HG02642 (cell line): ENCODE measurements at regions not wholly inside any gene's neighbourhood (a gene's known extent, or its start where the extent isn't known, plus 50 kb on each side); places are given as distances from the start of the nearest gene placed in this dataset.

Source experiments
- ATAC-seq: cut with Tn5 transposase; IDR thresholded peaks from one replicate; pipeline ENCODE4 v1.9.1; 2021; ENCODE audit warnings: mild to moderate bottlenecking; ENCODE audit not compliant: unreplicated experiment, poor library complexity

DNA sequence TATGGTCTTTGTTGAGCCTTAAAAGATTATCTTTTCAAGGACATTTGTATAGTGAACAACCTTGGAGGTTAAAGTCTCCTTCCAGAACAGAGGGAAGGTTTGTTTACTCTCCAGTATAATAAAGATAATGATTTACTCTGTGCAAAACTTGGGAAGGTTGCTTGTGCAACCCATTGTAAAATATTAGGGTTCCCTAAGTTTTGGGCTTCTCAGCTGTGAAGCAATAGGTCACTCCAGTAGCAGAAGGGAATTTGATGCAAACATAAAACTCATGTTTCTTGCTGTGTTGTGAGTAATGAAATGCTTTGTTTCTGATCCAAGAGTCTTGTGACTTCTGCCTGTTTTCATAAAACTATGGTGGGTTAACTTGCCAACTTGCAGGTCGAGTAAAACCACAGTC lies 177.5 kb downstream of the SUCNR1 start:
- ATAC-seq, result no peak

DNA sequence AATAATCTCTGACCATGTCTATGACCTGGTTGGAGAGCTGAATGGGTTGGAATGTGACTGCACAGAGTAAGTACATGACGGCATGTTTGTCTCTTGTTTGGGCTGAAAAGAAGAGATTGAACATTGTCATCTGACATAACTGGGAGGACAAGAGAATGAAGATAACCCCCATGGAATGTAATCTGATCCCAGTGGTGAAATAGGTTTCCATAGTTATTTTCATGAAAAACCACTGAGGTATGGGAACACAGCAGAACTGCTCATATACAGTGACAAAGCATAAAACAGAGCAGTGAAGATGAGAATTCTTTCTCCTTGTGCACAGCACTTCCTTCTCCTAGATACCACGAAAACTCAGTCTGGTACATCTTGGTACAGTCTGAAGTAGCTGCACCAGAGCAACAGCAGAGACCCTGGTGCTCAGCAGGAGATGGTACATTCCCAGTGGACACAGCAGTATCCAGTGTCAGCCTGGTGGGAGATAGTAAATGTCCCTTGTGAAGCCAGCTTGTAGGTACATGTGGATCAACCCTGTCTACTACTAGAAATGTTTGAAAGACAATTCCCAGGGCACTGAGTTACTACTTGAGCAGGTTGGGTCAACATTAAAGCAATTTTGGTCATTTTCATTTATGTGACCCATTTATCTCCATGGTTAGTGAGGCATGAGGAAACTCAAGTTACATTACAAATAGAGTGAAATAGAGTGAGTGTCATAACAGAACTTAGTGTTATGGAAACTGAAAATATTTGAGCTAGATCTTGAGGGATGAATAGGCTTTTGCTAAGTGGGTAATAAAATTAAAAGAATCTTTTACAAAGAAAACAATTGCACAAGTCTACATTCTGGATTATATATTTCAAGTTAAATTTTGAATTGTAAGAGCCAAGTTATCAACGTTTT lies 178.3 kb downstream of the SUCNR1 start:
- ATAC-seq, result no peak

DNA sequence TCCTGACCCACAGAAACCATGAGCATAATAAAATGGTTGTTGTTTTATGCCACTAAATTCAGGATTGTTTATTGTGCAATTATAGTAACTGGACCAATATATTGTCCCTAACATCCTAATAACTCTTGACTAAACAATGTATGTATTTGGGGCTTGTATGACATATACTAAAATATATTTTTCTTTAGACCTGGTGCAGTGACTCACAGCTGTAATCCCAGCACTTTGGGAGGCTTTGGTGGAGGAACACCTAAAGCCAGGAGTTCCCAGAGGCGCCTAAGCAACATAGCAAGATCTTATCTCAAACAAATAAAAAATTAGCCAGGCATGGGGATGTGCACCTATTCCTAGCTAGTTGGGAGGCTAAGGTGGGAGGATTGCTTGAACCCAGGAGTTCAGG lies 180.4 kb downstream of the SUCNR1 start:
- ATAC-seq, result no peak

DNA sequence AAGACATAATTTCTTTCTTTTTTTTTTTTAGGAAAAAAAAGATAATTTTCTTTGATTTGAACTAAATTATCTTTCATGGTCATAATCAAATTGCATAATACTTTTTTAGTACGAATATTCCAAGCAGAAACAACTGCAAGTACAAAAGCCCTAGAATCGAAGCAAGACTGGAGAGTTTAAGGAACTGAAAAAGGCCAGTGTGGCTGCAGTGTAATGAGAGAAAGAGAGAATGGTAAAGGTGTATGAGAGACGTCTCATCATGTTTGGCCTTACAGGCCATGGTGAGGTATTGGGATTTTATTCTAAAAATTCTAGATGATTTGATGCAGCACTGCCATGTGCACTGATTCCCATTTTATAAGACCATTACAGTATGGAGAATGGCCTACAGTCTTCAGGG lies 180.9 kb downstream of the SUCNR1 start:
- ATAC-seq, result no peak

DNA sequence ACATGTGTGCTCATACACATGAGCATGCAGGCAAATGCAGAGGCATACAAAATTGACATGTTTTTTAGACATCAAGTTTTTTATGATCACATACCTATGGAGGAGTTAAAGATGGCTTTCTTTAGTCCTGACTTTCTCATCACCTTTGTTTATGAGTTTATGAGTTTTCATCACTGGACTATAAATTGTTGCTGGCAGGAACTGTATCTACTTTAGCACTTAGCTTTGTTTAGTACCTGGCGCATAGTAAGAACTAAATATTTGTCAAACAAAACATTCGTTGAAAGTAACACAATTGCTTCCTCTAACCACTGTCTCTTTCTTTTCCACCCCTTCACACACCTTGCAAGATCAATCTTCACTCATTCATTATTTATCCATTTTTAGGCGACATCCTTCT lies 182.6 kb downstream of the SUCNR1 start:
- no peak for ATAC-seq

DNA sequence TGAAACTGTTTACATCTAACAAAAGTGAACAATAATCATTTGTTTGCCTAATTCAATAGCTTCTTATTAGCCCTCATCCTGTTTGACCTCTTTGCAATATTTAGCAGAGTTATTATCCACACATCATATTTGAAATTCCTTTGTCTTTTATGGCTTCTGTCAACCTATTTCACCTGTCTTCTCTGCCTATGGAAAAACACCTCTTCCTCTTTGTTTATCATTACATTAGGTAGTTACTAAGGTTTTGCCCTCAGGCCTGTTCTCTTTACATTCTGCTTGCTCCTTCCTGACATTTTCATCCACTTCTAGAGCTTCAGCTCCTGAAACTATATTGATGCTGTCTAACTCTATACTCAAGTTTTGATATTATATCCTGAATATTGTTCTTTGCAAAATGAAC lies 183.0 kb downstream of the SUCNR1 start:
- ATAC-seq, result no peak

DNA sequence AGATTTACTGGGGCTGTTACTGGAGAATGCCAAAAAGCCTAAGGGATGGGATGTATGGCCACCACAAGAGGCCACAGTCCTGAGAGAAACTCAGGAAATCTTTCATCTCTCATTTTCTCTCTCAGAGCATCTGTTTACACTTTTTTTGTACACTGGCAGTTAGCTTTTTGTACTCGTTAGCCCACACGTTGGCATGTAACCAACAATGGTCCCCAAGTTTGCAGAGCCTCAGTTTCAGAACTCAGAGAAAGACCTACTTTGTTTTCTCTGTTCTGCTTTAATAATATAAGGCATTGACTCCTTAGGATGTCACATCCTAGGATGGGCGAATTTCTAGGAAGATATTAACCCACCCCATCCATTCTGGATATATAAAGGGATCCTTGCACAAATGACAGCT lies 183.5 kb downstream of the SUCNR1 start:
- no peak for ATAC-seq

DNA sequence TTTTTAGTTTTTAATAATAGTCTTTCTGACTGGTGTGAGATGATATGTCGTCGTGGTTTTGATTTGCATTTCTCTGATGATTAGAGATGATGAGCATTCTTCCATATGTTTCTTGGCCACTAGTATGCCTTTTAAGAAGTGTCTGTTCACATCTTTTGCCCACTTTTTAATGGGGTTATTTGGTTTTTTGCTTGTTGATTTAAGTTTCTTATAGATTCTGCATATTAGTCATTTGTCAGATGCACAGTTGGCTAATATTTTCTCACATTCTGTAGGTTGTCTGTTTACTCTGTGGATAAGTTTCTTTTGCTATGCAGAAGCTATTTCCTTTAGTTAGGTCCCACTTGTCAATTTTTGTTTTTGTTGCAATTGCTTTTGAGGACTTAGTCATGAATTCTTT lies 185.4 kb downstream of the SUCNR1 start:
- no peak for ATAC-seq

DNA sequence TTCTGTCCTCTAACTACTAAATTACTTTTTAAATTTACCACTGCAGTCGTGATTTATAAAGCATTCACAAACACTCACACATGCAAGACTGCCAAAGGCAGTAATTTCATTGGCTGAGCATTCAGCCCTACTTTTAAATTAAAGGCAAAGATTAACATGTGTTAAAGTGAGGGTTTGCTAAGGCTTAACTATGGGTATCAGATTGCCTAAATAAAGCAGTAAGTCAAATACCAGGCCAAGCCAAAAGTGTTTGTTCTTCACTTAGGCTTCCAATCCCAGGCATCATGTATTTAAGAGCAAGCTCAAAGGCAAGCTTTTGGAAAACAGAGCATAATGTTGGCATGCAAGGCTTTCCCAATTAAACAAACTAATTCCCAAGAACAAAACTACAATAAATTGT lies 187.3 kb downstream of the SUCNR1 start:
- ATAC-seq, result no peak

DNA sequence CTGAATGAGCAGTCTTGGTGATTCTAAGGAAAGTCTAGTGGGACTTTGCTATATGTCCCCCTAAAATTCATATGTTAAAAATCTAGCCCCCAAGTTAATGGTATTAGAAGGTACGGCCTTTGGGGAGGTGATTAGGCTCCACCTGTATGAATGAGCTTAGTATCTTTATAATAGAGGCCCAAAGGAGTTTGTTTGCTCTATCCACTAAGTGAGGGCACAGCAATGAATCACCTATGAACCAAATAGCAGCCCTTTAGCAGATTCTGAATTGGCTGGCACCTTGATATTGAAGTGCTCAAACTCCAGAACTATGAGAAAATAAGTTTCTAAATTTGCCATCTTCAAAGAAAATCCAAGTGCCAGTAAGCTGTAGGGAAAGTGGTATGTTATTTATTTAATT lies 187.9 kb downstream of the SUCNR1 start:
- ATAC-seq, result no peak

DNA sequence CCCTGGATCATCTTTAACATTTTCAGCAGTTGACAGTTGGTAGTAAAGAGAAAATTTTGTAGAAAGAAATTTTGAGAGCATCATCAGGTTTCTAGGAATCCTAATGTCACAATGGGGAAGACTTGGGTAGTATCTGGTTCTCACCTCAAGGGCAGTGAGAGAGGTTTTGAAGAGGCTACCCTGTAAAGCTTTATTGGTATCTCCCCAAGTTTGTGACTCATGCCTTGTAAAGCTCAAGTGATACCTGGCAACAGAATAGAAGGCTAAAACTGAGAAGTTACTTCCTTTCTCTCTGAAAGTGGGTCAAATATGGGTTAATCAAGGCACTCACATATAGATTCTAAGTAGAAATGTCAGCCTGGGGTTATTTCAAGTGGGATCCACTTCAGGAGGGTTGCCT lies 196.4 kb downstream of the SUCNR1 start:
- ATAC-seq, result no peak

DNA sequence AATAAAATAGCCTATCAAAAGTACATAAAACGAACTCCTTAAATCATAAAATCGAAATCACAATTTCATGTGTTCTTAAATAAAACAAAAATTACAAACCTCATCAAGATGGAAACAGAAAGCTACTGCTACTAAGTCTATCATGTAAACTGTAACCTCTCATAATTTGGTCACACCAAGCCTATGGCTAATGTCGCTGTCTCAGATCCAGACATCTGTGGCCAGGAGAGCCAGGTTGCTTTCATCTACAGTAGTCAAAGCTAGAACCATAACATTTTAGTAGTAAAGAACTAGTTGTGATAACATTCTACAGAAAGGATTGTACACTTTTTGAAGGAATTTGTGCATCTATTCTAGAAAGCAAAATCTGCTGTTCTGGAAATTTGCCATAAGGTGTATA lies 197.4 kb upstream of the MBNL1 start:
- ATAC-seq, result no peak

DNA sequence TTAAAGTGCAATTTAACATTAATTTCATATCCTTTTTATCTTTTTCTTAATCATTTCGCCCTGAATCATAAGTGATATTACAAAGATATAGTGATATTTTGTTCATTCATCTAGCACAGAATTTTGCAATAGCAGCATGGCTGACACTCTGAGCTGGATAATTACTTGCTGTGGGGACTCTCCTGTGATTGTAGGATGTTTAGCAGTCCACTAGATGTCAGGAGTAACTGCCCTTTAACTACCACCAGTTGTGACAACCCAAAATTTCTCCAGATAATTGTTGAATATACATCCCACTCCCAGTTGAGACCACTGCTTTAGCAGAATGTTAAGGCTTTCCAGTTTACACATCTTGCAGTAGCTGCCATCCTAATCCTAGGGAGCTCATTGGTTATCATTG lies 196.8 kb upstream of the MBNL1 start:
- no peak for ATAC-seq

DNA sequence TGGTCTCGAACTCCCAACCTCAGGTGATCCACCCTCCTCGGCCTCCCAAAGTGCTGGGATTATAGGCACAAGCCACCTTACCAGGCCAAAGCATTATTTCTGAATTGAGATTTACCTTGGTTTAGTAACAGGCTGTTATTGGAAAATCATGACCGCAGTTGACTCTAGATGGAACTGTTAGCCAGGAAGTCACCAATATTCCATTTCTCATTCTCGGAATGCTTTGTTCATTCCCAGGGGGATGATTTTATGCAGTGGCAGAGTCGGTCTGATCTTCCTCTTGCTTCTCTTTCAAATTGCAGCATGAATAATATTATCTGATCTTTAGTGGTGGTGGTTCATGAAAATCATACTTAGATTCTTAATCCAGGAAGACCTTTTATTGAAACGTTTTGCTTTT lies 195.5 kb upstream of the MBNL1 start:
- no peak for ATAC-seq

DNA sequence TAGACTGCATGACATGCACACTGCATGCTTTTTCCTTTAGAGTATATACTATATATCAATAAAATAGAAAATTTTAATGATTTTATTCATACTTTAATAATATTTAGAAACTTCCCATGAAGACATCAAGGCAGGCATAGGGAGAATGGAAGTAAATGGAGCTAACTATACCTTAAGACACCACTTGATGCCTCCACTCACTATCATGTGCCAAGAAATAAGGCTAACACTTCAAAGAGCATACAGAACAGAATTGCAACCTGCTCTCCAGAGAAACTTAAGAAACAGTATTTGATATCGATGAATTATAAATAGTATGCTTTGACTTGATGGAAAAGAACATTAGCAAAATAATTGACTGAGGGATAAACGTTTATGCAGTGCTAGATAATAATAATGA lies 192.6 kb upstream of the MBNL1 start:
- ATAC-seq, result no peak

DNA sequence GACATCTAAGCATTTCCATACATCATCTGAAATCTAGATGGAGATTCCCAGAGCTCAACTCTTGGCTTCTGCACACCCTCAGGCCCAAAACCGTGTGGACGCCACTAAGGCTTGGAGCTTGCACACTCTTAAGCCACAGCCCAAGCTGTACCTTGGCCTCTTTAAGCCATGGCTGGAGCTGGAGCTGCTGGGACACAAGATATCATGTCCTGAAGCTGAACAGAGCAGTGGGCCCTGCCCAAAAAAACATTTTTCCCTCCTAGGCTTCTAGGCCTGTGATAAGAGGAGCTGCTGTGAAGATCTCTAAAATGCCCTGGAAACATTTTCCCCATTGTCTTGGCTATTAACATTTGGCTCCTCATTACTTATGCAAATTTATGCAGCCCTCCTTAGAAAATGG lies 188.7 kb upstream of the MBNL1 start:
- ATAC-seq, result no peak

DNA sequence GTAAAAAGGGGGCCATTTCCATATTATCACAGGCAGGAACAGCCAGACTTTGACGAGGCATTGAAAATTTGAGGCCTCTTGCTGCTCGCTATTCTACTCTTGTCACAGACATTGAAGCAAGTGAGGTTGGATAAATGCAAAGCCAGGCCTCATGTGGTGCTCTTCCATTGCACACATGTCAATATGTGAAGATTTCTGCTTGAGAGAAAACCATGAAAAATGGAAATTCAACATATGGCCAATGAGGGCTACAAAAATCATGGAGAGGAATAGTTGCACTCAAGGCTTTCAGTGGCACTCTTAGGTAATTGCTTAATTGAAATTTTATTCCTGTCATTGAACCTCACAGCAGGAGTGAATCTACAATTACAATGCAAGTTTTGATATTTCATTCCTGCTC lies 185.6 kb upstream of the MBNL1 start:
- ATAC-seq, result no peak

DNA sequence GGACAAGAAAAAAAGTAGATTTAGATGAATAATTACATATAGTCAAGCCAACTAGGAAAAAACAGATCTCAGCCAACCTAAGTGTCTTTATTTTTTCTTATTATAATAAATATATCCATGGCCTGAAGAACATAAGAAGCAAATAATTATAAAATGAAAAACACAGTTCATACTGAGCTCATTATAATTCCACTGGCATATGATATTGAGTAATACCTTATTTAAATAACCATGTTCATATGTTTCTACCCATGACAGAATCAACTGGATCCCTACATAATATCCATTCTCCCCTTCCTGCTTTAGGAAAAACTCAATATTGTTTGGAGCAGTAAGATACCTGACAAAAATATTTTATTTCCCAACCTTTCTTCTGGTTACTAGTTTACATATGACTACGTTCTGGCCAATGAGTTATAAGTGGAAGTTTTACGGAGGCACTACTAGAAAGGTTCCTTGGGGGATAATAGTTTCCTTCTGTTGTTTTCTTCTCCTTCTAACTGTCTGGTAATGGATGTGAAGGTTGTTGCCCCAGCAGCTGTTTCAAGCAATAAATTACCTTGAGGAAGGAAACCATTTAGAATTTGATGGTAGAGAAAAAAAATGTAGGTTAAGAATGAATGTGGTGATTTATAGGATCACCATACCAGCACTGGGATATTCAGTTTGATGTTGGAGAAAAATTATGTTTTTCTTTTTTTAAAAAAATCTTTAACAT lies 184.1 kb upstream of the MBNL1 start:
- ATAC-seq, result no peak

DNA sequence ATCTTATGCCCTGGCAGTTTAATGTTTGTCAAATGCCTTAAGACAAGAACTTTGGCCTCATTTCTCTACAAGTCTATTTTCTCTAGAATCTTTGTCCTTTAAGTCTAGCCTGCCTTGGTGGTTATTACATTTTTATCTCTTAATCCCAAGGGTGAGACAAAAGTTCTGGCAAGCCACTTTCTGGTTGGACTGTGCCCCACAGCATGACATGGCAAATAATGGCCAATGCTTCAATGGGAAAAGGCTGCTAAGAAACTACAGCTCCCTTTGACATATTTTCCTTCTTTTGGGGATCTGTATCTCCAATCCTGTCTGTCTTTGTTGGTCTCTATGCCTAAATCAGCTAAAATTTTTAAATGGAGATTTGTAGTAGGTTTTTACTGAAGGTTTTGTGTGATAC lies 181.6 kb upstream of the MBNL1 start:
- no peak for ATAC-seq

DNA sequence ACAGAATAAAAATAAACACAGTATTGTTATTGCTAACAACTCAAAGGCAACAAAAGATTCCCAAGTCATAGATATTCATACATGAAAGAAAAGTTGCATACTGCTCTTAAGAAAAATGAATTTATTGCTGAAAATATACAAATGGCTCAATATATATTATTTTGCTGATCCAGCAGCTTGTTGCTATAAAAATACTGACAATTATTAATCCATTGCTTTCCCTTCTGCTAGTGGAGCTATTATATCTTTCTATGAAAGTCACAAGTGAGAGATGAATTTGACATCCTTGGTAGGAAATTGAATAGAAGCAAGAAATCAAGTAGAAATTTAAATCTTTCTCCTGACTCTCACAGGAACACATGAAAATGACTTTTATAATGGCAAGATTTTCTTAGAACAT lies 179.2 kb upstream of the MBNL1 start:
- no peak for ATAC-seq

DNA sequence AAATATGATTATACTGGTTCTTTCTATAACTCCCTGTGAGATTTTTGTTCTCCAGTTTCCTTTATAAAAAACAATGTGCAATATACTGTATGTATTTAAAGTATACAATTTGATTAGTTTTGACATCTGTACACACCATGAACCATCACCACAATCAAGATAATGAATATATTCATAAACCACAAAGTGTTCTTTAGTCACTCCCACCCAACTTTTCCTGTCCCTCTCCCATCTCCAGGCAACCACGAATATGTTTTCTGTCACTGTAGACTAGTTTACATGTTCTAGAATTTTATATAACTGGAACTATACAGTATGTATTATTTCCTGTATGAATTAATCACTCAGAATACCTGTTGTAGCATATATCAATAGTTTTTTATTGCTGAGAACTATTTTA lies 177.0 kb upstream of the MBNL1 start:
- ATAC-seq, result no peak

DNA sequence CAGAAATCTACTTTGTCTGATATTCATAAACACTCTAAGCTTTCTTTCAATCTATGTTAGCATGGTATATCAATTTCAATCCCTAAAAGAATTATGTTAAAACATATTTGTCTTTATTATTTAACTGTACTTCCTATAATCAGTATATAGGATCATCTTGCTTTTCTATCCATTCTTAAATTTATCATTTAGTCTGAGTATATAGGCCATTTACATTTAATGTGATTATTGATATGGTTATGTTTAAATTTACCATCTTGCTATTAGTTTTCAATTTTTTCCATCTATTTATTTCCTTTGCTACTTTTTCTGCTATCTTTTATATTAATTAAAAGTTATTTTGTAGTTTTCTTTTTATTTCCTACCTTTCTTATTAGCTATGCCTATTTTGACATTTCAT lies 174.8 kb upstream of the MBNL1 start:
- ATAC-seq, result no peak
